HEK293T (cell line): ENCODE measurements at regions not wholly inside any gene's neighbourhood (a gene's known extent, or its start where the extent isn't known, plus 50 kb on each side); places are given as distances from the start of the nearest gene placed in this dataset.

Experiments
- ARNT ChIP-seq: fragments of 450-650 bp; IDR thresholded peaks from 2 replicates; pipeline ENCODE4 v1.6.1; 2017; ENCODE audit warnings: mild to moderate bottlenecking
- ELF4 ChIP-seq: fragments of 450-650 bp; IDR thresholded peaks from 2 replicates; pipeline ENCODE4 v1.6.1; 2017; ENCODE audit warnings: antibody characterized with exemption
- FOXA1 ChIP-seq: fragments of 450-650 bp; IDR thresholded peaks from 2 replicates; pipeline ENCODE4 v1.6.1; 2016; ENCODE audit warnings: mild to moderate bottlenecking
- FOXK2 ChIP-seq: fragments of 450-650 bp; IDR thresholded peaks from 2 replicates; pipeline ENCODE4 v1.6.1; 2016; ENCODE audit warnings: mild to moderate bottlenecking
- SP1 ChIP-seq: fragments of 450-650 bp; IDR thresholded peaks from 2 replicates; pipeline ENCODE4 v1.6.1; 2017
- SUZ12 ChIP-seq: fragments of 450-650 bp; IDR thresholded peaks from 2 replicates; pipeline ENCODE4 v1.6.1; 2016; ENCODE audit warnings: mild to moderate bottlenecking
- TARDBP ChIP-seq: fragments of 450-650 bp; IDR thresholded peaks from 2 replicates; pipeline ENCODE4 v1.6.1; 2016

DNA sequence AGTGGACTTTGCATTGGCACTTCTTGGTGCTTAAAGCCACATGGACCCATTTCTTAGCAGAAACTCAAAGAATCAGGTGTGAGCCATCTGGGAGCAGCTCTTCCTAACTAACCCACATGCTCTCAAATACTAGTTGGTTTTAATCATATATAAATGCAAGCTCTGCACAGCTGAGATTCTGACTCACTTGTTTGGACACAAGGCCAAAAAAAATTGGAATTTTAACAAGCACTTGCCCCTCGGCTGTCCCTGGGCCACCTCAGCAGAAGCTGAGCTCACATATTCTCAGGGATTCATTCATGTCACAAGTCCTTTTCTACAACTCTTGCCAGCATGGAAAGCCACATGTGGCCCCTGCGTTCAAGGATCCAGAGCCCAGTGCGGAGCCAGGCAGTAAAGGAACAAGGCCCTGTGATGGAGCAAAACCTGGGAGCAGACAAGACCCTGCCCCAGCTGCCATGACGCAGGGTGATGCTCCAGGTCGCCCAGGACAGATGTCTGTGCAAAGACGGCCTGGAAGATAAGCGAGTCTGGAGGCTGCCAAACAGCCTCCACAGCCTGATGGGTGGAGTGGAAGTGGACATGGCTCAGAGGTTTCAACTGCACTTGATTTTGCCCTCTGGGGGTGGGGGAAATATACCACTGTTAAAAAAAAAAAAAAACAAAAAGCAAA is 266.5 kb downstream of the EIPR1 start:
- TF ChIP-seq SUZ12 (no peak), SP1 (no peak), FOXA1 (no peak), ELF4 (no peak), TARDBP (no peak), FOXK2 (no peak), ARNT (no peak)
